ENCODE measurements at regions not wholly inside any gene's neighbourhood (a gene's known extent, or its start where the extent isn't known, plus 50 kb on each side); places are given as distances from the start of the nearest gene placed in this dataset.

DNA sequence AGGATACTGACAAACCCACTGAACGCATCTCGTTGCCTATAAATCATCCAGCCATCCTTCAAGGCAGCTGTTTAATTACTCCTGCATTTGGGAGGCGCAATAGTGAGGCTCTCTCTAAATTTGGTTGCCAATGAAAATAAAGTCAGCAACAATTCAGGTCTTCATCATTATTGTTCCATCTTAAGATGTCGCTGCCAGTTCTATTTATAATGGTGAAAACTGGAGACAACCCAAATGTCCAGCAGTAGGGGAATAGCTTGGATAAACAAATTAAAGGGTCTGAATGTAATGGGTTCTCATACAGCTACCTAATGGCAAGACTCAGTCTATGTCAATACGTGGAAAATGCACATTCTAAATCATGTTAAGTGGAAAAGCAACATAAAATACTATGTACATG, 120.1 kb upstream of the PLXNA4 start:
- no peak for DNase-seq (ENCODE audit: low spot score)
- no peak overlapping the region for H3K9ac ChIP-seq (ENCODE audit: low read depth in 1 of 2, low read length in 2 of 2)
- TF ChIP-seq, protein P1, sequence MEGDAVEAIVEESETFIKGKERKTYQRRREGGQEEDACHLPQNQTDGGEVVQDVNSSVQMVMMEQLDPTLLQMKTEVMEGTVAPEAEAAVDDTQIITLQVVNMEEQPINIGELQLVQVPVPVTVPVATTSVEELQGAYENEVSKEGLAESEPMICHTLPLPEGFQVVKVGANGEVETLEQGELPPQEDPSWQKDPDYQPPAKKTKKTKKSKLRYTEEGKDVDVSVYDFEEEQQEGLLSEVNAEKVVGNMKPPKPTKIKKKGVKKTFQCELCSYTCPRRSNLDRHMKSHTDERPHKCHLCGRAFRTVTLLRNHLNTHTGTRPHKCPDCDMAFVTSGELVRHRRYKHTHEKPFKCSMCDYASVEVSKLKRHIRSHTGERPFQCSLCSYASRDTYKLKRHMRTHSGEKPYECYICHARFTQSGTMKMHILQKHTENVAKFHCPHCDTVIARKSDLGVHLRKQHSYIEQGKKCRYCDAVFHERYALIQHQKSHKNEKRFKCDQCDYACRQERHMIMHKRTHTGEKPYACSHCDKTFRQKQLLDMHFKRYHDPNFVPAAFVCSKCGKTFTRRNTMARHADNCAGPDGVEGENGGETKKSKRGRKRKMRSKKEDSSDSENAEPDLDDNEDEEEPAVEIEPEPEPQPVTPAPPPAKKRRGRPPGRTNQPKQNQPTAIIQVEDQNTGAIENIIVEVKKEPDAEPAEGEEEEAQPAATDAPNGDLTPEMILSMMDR (IDR thresholded peaks at IDR 0.05; ENCODE audit: low read depth, low read length, missing input control), result no peak
- TF ChIP-seq TAF1 (conservative IDR thresholded peaks at IDR 0.05) (no peak), SP1 (IDR thresholded peaks at IDR 0.05) (no peak), RAD21 (IDR thresholded peaks at IDR 0.05) (no peak), ZBTB33 (IDR thresholded peaks at IDR 0.05) (no peak), HNF4G (IDR thresholded peaks at IDR 0.05) (no peak), REST (IDR thresholded peaks at IDR 0.05) (no peak), HNF4A (conservative IDR thresholded peaks at IDR 0.05) (no peak), RXRA (IDR thresholded peaks at IDR 0.05) (no peak), ATF3 (IDR thresholded peaks at IDR 0.05) (no peak)
- TF ChIP-seq, protein P2, sequence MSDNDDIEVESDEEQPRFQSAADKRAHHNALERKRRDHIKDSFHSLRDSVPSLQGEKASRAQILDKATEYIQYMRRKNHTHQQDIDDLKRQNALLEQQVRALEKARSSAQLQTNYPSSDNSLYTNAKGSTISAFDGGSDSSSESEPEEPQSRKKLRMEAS (IDR thresholded peaks at IDR 0.05), result no peak
- H3K9me3 ChIP-seq (ENCODE audit: control insufficient read depth in 4 of 4, low read length in 3 of 4), result no peaks in the 10 kb centered on the region
- H3K27ac ChIP-seq (ENCODE audit: low read depth in 1 of 2, low read length in 2 of 2), result no peak overlapping the region
- no peaks in the 10 kb centered on the region for H3K27me3 ChIP-seq (ENCODE audit: control insufficient read depth in 4 of 4, insufficient read depth in 4 of 4, low read length in 3 of 4)
- no peak overlapping the region for H3K4me3 ChIP-seq (ENCODE audit: low read depth in 1 of 3, low read length in 3 of 3)
- 83% methylated on average over 5 of the region's 5 CpGs for WGBS
- no peaks in the 10 kb centered on the region for H3K36me3 ChIP-seq (ENCODE audit: control insufficient read depth in 4 of 4, insufficient read depth in 3 of 4, low read depth in 1 of 4, low read length in 3 of 4)
- no peaks in the 10 kb centered on the region for H3K4me1 ChIP-seq (ENCODE audit: control insufficient read depth in 4 of 4, insufficient read depth in 4 of 4, low read length in 3 of 4)

- no peak for DNase-seq (ENCODE audit: low spot score)
- Histone ChIP-seq H3K27ac (ENCODE audit: low read depth in 1 of 2, low read length in 2 of 2) (no peak overlapping the region), H3K27me3 (ENCODE audit: control insufficient read depth in 4 of 4, insufficient read depth in 4 of 4, low read length in 3 of 4) (no peaks in the 10 kb centered on the region), H3K9ac (ENCODE audit: low read depth in 1 of 2, low read length in 2 of 2) (no peak overlapping the region), H3K4me1 (ENCODE audit: control insufficient read depth in 4 of 4, insufficient read depth in 4 of 4, low read length in 3 of 4) (no peaks in the 10 kb centered on the region), H3K9me3 (ENCODE audit: control insufficient read depth in 4 of 4, low read length in 3 of 4) (peaks cover 0 to 3% (median 2%) of the 10 kb centered on the region in 4 donors), H3K36me3 (ENCODE audit: control insufficient read depth in 4 of 4, insufficient read depth in 3 of 4, low read depth in 1 of 4, low read length in 3 of 4) (no peaks in the 10 kb centered on the region), H3K4me3 (ENCODE audit: low read depth in 1 of 3, low read length in 3 of 3) (no peak overlapping the region)
- WGBS, result 83% methylated on average over 3 of the region's 3 CpGs
- TF ChIP-seq JUND (IDR thresholded peaks at IDR 0.05) (no peak), SP1 (IDR thresholded peaks at IDR 0.05) (no peak), RXRA (IDR thresholded peaks at IDR 0.05) (no peak), NR2F2 (IDR thresholded peaks at IDR 0.05) (no peak), YY1 (IDR thresholded peaks at IDR 0.05) (no peak), EGR1 (IDR thresholded peaks at IDR 0.05; ENCODE audit: low read depth in 2 of 2) (no peak), HNF4A (conservative IDR thresholded peaks at IDR 0.05) (no peak), REST (IDR thresholded peaks at IDR 0.05) (no peak), ZBTB33 (IDR thresholded peaks at IDR 0.05) (no peak)
- TF ChIP-seq, protein P1 (IDR thresholded peaks at IDR 0.05; ENCODE audit: low read depth, low read length, missing input control), result no peak
- TF ChIP-seq, protein P2 (IDR thresholded peaks at IDR 0.05), result no peak
Observed at GRCh38 chr7:132691201-132691600, 114.9 kb upstream of the PLXNA4 start.
